ENCODE measurements at regions not wholly inside any gene's neighbourhood (a gene's known extent, or its start where the extent isn't known, plus 50 kb on each side); places are given as distances from the start of the nearest gene placed in this dataset.
"Not testable (repeated sequence)": the region's sequence is repeated elsewhere in the genome, so short reads cannot be mapped to it uniquely, and the experiment has no call there.

GRCh38 chr4:3967204-3967603 lies 201.0 kb downstream of the ADRA2C start:
- not testable (repeated sequence) for DNase-seq

GRCh38 chr4:3972626-3973025 lies 206.4 kb downstream of the ADRA2C start:
- not testable (repeated sequence) for DNase-seq

DNA sequence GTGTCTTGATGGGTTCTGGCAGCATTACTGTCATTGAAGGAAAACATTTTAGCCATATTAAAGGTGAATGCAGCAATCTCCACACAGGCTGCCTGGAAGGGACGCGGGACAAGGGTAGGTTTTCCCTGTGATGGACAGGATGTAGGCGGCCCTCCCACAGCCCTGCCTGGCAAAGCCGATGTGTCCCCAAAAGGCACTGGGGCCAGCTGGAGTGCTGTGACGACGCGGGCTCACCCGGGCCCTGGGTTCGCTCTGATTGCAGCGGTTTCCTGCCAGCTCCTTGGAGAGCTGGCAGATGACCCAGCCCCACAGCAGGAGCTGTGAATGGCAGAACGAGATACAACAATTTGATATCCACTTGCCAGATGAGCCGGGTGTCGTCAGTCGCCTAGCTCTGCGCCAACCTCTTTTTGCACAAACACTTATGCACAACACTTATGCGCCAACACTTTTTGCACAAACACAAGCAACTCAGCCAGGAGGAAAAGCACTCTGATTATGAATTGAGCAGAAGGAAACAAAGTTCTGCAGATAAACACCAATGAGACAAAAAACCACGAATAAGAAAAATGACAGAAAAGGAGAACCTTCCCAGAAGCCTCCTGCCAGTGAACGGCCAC lies 207.5 kb downstream of the ADRA2C start:
- DNase-seq = not testable (repeated sequence)

- peak; percentile 0 for DNase-seq
Observed at GRCh38 chr4:3983518-3984125, 217.4 kb downstream of the ADRA2C start.

GRCh38 chr4:3984796-3985195 lies 218.6 kb downstream of the ADRA2C start:
- not testable (repeated sequence) for DNase-seq

DNA sequence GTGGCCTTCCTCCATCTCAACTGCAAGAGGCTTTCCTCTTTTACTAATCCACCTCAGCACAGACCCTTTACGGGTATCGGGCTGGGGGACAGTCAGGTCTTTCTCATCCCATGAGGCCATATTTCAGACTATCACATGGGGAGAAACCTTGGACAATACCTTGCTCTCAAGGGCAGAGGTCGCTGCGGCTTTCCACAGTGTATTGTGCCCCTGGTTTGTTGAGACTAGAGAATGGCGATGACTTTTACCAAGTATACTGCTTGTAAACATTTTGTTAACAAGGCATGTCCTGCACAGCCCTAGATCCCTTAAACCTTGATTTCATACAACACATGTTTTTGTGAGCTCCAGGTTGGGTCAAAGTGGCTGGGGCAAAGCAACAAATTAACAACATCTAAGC lies 220.2 kb downstream of the ADRA2C start:
- not testable (repeated sequence) for DNase-seq

DNA sequence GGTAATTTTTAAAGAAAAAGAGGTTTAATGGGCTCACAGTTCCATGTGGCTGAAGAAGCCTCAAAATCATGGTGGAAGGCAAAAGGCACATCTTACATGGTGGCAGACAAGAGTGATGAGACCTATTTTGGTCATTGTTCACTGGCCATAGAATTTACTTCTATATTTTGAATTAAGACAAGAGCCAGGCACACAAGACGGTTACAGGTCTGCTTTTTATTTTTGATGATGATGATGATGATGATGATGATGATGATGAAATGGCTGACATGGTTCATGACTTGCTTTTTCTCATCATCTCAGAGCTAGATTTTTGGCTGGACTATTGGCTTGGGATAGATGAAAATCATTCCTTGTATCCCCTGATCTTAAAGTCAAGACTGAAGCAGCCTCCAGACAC lies 229.3 kb downstream of the OTOP1 start:
- not testable (repeated sequence) for DNase-seq

DNA sequence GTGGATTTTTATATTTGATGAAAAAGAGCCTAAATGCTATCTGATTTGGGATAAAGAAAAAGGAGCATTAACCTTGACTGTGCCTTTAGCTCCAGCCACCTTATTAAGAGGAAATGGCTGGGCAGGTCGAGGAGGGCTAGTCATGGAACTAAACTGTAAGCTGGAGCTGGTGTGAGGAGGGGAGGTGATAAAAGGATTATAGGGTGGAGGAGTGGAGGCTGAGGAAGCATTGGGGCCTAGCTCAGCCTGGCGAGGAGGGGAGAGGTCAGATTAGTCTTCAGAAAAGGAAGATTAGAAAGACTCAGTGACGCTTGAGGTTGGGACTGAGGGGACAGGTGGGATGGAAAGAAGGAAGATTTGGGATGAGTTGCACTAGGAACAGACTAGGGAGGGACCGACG lies 222.7 kb downstream of the OTOP1 start:
- DNase-seq = not testable (repeated sequence)

GRCh38 chr4:4004702-4005101 lies 222.0 kb downstream of the OTOP1 start:
- DNase-seq = not testable (repeated sequence)

- DNase-seq = not testable (repeated sequence)
Observed at GRCh38 chr4:4006356-4006755, 220.4 kb downstream of the OTOP1 start.

GRCh38 chr4:4019071-4019470 lies 207.7 kb downstream of the OTOP1 start:
- not testable (repeated sequence) for DNase-seq

DNA sequence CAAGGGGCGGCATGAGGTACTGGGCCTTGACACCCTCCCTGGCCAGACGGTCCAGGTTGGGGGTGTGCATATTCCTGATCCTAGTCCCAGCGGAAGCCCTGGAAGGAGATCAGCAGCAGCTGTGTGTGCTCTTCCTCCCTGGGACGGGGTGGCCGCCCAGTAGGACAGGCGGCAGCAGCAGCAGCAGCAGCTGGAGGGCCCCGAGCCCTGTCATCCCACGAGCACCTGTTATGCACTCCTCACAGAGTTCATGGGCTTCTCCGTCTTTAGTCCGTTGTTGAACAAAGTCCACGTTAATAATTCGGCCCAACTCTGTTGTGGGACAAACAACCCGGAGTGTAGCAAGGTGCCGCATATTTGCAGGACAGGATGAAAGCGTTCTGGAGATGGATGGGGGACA lies 205.6 kb downstream of the OTOP1 start:
- not testable (repeated sequence) for DNase-seq

DNA sequence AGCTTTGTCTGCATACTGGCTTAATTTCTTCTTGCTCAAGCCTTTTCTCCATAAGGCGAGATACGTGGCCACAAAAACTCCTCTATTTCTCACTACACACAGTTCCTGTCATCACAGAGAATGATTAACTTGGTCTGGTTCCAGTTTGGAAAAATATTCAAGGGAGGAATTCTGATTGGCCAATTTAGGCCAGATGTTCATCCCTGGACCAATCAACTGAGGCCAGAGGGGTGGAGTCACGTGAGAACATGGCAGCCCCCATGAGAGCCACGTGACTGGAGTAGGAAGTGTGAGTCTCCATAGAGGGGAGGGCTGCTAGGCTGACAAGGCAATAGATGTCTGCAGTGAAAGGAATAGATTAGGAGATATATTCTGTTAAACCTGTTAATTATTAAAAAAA lies 200.0 kb downstream of the OTOP1 start:
- not testable (repeated sequence) for DNase-seq

- not testable (repeated sequence) for DNase-seq
Observed at GRCh38 chr4:4028752-4029151, 198.0 kb downstream of the OTOP1 start.

DNA sequence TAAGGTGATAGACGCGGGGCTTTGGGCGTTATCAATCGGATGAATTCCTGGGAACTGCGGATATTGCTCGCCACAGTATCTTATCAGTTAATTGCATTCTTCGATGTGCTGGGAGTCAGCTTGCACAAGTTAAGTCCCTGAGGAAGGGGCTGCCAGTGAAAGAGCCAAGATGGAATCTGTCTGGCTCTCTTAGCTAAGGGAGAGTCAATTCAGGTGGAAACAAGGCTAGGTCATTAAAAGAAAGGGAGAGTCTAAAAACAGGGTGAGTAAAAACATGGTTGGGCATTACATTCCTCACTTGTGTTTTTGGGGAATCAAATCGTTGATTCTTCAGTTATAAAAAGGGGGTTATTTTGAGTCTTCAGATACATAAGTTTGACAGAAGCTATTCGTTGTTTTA lies 196.2 kb downstream of the OTOP1 start:
- not testable (repeated sequence) for DNase-seq

DNA sequence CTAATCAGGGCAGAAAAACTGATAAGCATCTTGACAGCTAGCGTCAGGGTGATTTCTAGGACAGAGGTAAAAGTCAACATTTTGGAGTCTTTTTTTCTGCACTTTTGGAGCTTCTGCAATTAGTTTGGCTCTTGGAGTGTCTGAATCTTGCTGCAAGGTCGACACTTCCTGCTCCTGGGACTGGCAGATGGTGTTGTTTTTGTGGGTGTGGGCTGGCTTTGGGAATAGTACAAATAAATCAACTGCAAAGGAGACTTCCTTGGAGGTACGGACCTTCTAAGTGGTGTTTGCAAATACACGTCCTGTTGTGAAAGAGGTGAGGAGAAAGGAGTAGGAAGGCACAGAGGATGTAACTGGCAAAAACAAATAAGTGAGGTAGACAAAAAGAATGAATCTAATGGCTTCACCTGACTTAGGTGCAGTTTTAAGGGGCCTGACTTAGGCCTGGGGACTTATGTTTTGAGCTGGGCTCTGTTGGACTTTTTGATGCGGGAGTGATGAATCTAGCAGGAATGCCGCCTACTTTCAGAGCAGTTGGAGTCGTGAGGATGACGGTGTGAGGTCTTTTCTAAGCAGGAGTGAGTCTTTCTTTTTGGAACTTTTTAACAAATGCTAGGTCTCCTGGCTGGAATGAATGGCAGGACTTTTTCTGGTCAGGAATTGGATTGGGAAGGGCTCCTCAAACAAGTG lies 195.1 kb downstream of the OTOP1 start:
- DNase-seq = not testable (repeated sequence)

DNA sequence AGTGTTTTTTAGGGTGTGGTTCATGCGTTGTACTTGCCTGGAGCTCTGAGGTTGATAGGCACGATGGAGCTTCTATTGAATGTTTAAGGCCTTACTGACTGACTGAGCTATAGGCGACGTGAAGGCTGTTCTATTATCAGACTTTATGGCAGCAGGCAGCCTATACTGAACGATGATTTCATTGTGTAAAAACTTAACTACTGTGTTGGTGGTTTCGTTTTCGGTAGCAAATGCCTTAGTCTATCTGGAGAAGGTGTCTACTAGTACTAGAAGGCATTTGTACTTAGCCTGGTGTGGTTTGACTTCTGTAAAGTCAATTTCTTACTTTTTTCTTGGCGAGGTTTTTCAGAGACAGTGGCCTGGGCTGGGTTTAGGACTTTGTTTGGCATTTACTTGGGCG lies 194.4 kb downstream of the OTOP1 start:
- DNase-seq = not testable (repeated sequence)

DNA sequence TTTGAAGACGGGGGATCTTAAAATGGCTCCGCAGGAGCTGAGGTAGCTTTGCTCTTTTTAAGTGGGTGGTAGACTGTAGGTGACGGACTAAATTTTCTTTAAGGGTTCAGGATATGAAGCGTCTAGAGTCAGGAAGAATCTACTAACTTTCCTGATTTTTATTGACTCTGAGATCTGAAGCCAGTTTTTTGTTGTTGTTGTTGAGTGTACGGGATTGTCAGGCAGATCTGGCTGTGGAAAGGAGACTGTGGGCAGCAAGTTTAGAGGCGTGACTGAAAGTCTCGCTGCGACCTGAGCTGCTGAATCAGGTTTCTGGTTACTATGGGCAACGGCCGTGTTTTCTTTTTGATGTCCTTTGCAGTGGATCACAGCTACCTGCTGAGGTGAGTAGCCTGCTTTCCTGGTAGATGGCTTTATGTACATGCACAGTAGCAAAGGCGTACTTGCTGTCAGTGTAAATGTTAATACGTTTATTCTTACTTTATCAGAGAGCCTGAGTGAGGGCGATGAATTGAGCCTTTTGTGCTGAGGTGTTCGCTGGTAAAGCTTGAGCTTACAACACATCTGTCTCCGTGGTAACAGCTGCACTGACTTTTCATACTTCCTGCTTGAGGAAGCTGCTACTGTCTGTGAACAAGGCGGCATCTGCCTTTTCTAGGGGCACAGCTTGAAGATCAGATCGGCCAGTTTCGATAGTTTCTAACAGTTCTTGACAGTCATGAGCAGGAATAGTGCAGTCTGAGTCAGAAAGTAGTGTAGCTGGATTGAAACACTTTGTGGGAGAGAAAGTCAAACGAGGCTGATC lies 193.7 kb downstream of the OTOP1 start:
- DNase-seq = not testable (repeated sequence)

- DNase-seq = not testable (repeated sequence)
Observed at GRCh38 chr4:4037399-4038138, 189.2 kb downstream of the OTOP1 start.

DNA sequence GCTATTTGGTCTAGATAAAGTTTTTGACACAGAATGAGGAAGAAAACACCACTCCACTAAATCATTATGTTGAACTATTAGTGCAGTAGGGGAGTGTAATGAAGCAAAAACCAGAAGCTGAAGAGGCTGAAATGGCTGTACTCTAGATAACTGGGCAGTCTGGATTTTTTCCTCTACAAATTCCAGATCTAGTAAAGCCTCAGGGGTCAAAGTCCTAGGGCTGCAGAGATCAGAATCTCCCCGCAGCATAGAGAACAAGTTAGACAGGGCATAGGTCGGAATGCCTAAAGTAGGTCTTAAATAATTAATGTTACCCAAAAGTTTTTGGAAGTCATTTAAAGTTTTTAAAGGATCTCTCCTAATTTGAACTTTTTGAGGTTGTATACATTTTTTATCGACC lies 180.9 kb downstream of the OTOP1 start:
- DNase-seq = not testable (repeated sequence)

GRCh38 chr4:4046686-4047085 lies 180.0 kb downstream of the OTOP1 start:
- not testable (repeated sequence) for DNase-seq

DNA sequence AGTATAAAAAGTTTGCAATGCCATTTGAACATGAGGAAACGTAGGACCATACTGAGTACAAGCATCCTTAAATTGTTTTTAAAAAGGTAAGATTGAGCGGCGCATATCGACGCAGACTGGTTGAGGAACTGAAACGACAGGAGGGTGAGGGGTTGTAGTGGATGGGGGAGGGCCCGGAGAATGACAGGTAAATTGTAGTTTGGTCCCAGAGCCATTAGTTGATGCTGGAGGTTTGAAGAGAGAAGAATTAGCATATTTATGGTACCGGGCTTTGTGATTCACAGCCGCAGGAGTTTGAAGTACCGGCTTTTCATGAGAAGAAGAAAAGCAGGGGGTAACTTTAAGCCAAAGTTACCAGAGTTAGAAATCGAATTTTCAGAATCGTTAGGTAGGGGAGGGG lies 179.5 kb downstream of the OTOP1 start:
- not testable (repeated sequence) for DNase-seq

Data from NCI-H1436 treated with DMSO at 0.1 percent for 48 hours (cell line).